Ramos (cell line): ENCODE measurements at regions not wholly inside any gene's neighbourhood (a gene's known extent, or its start where the extent isn't known, plus 50 kb on each side); places are given as distances from the start of the nearest gene placed in this dataset.

Experiments
- in situ Hi-C: fragments of 300-500 bp; cut with MboI; formaldehyde crosslinking; loops from one replicate; pipeline ENCODE4 v1.14.3; 2022; ENCODE audit warnings: low sequenced_read_pairs; ENCODE audit not compliant: unreplicated experiment

DNA sequence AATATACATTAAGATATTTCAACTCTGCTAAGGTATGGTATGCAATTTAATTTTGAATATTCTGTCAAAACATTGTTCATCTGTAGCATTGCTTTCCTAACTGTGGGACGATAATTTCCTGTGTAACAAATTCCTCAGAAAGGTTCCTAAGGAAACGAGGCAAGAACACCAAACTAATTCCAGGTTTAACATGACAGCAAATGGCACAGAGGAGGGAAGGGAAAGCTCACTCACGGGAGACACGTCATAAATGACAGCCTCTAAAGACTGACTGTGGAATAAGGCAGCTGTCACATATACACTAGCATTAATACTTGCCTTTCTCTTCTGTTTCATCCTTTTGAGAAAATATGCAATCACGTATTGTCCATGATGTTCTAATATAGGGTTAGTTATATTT lies 380.6 kb downstream of the LIG4 start:
- in situ Hi-C loops = no loop called here

DNA sequence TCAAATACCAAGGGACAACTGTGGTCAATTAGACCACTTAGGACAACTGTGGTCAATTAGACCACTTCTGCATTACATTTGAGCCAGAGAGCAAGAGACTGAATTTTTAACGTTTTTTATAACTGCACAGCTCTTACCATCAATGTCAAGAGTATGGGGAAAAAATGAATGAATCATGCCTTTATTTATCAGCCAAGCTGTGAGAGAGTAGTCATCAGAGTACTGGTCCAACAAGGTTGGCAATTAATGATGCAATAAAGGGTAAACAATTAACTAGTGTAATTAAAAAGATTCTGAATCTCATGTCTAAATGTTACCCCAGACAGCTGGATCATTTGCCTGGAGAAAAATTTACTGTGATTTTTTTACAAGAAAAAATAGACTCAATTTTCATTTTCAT lies 381.1 kb downstream of the LIG4 start:
- in situ Hi-C loops = no loop called here

DNA sequence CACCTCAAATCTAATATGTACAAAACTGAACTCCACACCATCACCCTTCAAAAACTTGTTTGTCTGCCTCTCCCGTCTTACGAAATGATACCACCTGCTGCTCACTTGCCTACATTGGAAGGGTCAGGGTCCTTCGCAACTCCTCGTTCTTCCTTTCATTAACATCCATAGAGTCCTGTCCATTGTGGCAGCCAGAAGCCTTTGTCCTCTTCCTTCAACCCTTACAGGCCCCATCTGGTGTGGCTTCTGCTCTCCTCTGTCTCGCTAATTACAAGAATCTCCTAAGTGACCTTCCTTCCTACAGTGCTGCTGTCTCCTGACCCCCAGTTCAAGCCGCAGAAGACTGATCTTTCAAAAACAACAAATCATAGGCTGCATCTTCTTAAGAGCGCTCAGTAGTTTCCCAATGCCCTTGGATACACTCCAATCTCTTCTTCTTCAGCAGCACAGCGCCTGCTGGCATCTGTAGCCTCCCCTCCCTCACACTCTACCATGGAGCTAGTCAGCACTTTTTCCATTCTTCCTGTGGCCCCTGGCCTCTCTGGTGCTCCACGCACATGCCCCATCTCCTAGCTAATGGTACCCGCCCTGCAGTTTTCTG lies 382.7 kb downstream of the LIG4 start:
- in situ Hi-C loops = no loop called here

DNA sequence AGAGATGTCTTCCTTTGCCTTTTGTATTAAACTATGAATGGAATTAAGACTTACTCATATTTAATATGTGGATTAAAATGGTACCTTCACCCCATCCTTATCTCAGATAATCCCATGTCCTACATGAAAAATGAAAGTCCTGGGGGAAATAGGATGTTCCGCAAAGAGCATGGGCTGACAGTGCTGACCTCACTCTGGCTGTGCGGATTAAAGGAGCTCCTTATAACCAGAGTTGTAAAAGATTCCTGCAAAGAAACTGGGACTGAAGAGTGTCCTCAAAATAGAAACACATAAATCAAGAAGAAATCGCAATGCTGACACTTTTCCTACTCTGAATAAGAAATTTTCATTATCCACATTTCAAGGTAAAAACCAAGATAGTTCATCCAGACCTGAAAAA lies 384.5 kb downstream of the LIG4 start:
- in situ Hi-C loops = no loop called here

DNA sequence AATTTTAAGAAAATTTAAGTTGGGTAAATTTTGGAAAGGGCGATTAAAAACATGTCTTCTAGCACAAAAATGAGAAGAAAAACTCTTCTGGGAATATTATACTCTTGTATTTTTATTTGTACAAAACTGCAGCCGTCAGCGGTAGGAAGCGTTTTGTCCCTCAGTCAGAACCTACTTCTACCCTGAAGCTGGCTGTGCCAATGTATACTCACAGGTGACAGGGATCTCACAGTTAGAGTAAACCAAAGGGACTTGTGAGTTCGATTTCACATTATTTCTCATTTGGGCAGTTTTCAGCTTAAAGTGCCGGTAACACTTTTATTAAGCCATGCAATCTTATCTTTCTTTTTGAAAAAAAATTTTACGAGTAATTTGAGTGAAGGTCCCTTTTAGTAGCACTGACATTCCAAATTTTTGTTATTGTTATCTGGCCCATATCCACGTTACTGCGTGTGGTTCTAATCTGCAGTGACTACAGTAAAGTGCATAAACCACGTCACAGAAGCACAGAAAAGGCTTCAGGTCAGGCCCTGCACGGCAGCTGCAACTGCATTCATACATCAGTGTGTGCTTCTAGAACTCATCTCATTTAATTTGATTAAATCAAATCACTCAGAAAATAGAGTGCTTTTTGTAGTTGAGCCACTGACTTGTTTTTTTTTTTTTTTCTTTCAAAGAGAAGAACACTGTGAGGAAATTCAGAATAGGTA lies 387.3 kb downstream of the LIG4 start:
- in situ Hi-C loops = no loop called here

DNA sequence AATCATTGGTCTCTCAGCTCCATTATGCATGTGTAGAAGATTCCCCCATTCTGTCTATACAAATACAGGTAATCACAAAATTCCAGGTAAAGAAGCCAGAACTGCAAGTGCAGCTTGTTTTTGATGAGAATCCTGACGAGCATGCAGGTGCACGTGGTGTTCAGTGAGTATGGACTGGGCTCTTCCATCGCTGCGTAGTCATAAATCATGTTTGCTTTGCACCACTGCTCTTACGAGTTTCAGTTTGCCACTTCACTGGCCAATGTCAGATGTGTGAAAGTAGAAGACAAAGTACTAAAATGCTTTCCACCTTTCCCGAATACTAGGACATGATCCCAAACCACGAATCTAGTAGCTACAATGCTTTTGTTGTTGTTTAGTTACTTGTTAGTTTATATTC lies 390.7 kb downstream of the LIG4 start:
- in situ Hi-C loops = no loop called here

DNA sequence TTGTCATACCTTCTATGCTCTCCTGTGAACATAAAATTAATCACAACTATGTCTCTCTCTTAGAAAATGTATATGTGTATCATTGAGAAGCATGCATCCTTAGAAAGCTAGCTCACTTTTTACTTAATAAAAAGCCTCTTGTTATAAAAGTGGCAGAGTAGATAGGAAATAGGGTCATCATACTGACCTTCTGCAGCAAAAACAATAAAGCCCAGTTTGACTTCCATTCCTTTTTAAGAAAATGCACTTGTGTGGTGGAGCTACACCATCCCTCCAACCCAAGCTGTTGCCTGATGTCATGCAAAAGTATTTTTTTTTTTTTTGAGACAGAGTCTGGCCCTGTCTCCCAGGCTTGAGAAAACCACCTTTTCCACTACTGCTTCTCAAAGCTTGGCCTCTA lies 393.3 kb downstream of the LIG4 start:
- in situ Hi-C loops = no loop called here

DNA sequence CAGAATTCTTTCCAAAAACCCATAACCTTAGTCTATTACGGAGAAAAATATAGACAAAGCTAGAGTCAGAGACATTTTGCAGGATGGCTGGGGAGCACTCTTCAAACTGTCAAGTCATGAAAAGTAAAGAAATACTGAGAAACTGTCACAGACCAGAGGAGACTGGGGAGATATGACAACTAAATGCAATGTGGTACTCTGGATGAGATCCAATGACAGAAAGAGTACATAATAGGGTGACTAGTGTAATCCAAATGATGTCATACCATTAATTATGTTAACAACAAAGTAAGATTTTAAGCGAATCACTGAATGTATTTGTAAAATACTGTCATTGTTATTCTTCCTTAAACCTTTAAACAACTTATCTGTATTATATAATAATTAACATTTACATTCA lies 393.8 kb downstream of the LIG4 start:
- in situ Hi-C loops = no loop called here

DNA sequence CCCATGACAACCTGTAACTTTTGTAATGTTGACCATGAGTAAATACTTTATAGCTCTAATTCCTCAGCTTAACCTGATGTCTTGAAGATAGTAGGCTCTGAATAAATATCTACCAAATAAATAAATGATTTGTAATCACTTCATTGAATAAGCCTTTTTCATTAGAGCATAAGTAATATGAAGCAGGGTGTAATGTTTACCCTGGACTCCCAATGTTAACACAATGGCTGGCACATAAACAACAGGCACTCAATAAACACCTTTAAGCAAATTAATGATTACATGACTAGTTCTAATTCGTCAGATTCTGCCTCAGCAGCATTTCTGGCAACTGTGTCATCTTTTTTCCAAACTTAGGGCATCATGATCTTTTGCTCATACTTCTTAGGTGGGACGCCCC lies 396.3 kb downstream of the LIG4 start:
- in situ Hi-C loops = no loop called here

DNA sequence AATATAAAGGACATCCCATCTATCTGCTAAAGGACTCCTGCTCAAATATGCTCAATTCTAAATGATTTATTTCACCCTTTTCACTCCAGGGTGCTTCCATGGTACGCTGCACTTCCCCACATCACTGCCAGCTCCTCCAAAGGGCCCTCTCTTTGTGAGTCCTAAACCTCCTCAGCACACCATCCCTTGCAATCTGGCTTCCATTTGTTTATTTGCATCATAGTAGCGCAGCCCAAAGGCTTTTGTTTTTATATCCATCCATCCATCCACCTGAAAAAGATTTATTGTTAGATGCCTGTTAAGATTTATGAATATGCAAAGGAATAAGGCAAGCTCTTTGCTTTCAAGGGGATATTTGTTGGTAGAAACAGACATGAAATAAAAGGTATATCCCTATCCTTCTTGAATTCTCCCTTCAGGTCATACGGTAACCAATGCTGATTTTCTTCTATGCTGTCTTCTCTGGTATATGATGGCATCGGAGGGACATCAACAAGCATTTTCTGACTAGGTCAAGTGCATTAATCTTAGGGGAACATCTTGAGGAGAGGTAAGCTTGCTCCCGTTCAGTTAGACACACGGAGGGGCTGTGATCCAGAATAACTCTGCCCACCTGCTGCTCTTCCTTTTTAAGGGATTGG lies 397.6 kb downstream of the LIG4 start:
- in situ Hi-C loops = no loop called here

DNA sequence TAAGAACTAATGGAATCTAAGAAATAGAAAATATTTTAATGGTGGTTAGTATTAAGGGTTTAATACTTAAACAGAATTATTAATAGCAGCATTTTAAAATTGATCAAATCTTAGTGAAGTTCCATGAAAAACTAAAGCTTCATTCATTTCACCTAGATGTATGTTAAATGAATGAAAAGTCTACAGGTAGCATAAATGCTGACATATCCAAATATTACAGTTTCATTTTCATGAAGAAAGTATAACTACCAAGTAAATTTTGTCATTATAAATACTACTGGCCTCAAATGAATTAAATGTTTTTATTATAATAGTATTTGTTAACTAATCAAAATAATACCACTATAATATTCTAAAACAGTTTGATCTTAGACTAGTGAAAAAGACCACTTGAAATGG lies 403.3 kb downstream of the LIG4 start:
- in situ Hi-C loops = no loop called here

DNA sequence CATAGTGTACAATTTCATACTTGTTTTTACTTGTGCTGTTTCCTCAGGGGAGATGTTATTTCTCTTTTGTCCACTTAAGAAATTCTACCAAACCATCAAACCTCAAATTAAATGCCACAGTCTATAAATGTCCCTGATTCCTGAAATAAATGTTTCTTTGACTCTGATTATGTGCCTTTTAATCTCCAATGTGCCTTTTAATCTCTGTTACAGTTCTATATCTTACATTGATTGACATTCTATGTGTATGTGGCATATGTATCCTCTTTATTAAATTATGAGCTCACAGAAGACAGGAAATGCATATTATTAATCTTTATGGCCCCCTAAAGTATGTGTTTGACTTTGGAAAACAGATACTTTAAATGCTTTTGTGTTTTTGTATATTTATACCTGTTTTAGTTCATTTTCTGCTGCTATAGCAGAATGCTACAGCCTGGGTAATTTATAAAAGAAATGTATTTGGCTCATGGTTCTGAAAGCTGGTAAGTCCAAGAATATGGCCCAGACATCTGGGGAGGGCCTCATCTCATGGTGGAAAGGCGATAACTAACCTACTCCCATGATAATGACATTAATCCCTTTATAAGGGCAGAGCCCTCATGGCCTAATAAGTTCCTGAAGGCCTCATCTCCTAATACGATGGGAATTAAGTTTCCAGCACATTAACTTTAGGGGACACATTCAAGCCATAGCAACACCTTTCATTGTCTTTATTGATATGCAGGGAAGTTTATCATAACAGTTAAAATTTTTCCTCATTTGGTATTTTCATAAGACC lies 403.9 kb downstream of the LIG4 start:
- in situ Hi-C loops = no loop called here

DNA sequence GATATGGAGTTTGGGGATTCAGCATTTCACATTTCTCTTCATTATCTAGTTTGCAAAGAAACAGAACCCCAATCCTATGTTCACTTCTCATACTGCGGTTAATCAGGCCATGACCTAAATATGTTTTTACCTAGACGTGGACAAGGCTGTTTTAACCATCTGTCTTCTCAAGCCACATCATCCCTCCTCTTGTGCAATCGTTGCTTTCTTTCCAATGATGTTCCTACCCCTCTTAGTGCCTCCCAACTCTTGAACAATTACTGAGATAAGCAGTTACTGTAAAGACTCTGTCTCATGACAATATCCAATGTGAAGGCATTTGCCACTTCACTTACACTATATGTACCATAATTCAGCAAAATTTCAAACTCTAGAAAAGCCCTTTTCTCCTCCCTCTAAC lies 406.2 kb downstream of the LIG4 start:
- in situ Hi-C loops = no loop called here

DNA sequence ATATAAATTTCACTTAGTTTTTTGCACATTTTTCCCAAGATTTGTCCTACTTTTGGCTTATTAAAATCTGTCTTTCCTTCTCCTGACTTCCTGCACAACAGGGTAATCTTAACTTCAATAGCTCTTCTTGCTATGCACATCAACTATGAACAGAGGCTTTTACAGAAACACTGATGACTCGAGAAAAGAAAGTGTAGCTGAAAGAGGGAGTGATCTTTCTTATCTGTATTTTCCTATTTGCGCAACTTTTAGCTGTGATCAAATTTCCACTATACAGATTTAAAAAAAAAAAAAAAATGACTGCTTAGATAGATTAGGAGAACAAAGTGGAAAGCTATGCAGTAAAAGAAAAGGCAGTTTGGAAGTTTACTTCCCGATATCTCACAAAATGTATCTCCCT lies 406.9 kb downstream of the LIG4 start:
- in situ Hi-C loops = no loop called here

DNA sequence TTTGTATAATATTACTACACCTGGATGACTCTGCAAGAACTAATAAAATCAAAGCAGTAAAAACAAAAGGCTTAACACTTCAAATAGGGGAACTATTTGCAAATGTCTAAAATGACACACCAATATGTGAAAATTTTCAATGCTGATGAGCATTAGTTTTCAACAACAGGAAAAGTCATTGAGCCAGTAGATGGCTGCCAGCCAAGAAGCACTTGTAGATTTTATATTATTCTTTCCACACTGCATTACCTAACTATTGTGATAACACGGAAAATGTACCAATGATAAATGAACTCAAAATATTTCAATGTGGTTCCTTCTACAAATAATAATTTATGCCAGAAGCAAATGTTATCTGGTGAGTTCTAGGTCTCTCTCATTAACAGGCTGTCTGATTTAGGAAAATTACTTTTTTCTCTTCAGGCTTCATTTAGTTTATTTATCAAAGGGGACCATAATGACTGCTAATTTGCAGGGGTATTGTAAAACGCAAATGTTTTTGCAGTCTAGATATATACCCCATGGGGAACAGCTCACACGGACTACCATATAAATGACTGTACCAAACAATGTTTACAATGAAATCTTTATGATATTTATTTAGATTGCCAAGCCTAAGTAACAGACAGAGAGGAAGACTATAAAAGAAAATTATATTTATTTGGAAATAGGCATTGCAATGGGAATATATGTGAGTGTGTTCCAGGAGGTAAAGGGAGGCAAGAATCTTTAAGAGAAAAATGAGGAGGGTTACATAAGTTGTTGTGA lies 407.8 kb downstream of the LIG4 start:
- in situ Hi-C loops = no loop called here

DNA sequence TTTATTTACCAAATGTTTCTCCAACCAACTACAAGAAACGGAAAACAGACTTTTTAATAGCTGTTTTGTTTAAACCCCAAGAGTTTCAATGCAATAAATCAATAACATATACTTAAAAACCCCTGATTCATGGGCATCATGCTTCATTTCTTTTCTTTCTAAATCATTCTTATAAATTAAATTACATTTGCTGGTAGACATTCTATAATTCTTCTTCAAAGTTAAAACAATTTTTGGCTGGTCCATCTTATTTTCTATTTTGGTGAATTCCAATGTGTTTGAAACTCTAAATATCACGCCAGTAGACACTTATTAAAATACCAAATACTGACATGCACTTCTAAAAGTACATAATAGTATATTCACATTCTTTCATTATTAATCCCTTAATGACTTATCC lies 408.6 kb downstream of the LIG4 start:
- in situ Hi-C loops = no loop called here

DNA sequence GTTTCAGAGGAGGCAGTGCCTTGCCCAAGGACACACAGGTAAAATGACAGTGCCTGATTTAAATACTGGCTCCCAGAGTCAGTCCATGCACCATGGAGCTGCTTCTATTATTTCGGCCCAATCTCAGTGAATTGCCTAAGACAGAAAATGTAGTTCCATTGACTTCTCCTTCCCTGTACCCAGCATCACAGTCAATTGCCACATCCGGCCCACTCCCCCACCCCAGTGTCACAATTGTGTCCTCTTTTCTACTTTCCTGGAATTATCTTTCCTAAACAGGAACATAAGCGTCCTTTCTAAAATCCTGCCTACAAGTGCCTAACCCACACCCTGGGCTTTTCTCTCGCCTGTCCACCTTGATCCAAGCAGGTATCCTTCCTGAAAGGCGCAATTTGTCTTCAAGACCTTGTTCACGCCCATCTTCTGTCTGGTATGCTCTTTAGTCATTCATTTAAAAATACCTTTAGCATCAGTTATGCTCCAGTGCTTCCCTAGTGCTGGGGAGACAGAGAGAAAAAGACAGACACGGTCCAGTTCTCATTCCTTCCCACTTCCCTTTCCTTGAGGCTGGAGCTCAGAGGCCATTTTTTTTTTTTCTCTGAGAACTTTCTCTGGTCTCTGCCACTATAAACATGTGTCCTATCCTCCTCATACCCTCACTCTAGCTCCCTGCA lies 411.4 kb downstream of the LIG4 start:
- in situ Hi-C loops = no loop called here

DNA sequence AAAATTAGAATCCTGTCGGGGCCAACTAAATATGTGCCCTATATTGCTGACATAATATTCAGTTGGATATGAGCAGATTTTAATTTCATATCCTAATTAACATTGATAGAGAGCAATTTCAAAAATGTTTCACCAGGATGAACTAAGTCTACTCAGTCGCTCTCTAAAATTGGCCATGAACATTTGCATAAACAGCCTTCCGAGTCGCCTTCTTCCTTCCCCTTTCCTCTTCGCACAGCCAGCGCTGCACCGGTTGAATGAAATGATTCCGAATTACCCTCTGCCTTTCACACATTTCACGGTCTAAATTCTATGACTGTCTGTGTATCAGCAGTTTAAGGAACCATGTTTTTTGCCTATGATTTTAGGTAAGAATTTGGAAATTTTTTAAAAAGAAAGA lies 413.7 kb downstream of the LIG4 start:
- in situ Hi-C loops = no loop called here

DNA sequence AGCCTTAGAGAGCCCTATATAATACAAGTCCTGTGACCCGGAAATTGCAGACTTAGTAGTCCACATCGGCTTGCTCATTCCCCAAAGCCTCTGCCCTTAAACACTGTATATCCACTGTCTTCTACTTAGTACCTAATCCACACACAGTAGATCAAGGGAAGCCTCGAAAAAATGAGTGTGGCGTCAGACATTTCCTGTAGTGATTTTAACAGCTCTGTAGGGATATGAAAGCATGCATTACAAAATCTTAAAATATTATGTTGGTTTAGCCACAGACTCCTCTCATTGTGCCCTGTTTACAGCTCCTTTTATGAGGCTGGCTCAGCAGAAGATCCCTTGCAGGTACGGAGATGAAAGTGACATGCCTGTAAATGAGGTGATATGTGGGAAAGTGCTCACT lies 416.3 kb downstream of the LIG4 start:
- in situ Hi-C loops = no loop called here

DNA sequence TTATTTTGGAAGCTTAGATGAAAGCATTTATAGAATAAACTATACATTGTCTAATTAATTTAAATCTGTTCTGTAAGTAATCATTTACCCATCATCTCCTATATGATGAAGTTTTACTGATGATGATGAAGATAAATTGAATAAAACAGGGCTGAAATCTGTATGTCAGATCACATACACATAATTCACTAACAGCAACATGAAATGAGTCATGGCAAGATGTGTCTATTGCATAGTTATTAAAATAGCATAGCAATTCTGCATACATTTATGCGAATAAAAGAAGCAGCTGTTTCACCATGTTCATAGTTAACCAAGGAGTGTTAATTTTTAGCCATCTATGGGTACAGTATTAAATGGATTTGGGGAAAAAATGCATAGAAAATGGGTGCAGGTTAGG lies 424.9 kb downstream of the LIG4 start:
- in situ Hi-C loops = no loop called here
